PC-9 (cell line): ENCODE measurements at regions not wholly inside any gene's neighbourhood (a gene's known extent, or its start where the extent isn't known, plus 50 kb on each side); places are given as distances from the start of the nearest gene placed in this dataset.

Experiments used
- CTCF ChIP-seq: fragments of 200-600 bp; sonication (generic); conservative IDR thresholded peaks from 2 replicates; pipeline ENCODE4 v1.6.1; 2017; ENCODE audit warnings: mixed run types, antibody characterized with exemption, mild to moderate bottlenecking, moderate library complexity
- EZH2 ChIP-seq: fragments of 200-600 bp; sonication (generic); IDR thresholded peaks from 2 replicates; pipeline ENCODE4 v1.8.0; 2017; ENCODE audit warnings: antibody characterized with exemption, low read depth

GRCh38 chr2:61736953-61737352 lies 116.9 kb downstream of the FAM161A start:
- no peak for TF ChIP-seq CTCF
- no peak for TF ChIP-seq EZH2
